Neuronal stem cell (in vitro differentiated cells): ENCODE measurements at regions not wholly inside any gene's neighbourhood (a gene's known extent, or its start where the extent isn't known, plus 50 kb on each side); places are given as distances from the start of the nearest gene placed in this dataset.
A peak's percentile ranks its signal among the peaks of the same experiment; 100 is the strongest.

Experiments used
- DNase-seq: peaks from one replicate; pipeline ENCODE4 v3.0.0-alpha.2; 2013; ENCODE audit warnings: low spot score
- H2AFZ ChIP-seq: one replicate; pipeline ENCODE4 v1.6.1; 2013; ENCODE audit warnings: mild to moderate bottlenecking, low read length, inconsistent platforms
- H2AK5ac ChIP-seq: 2 replicates; pipeline ENCODE4 v1.6.1; 2013; ENCODE audit warnings: low read depth, mild to moderate bottlenecking, inconsistent platforms, low read length, moderate library complexity, mixed read lengths
- H2BK120ac ChIP-seq: 2 replicates; pipeline ENCODE4 v1.6.1; 2013; ENCODE audit warnings: low read depth, mild to moderate bottlenecking, inconsistent platforms, low read length, moderate library complexity, mixed read lengths
- H2BK12ac ChIP-seq: one replicate; pipeline ENCODE4 v1.6.1; 2013; ENCODE audit warnings: low read length, inconsistent platforms
- H2BK15ac ChIP-seq: 2 replicates; pipeline ENCODE4 v1.6.1; 2013; ENCODE audit warnings: mild to moderate bottlenecking, low read length, inconsistent platforms, mixed read lengths
- H2BK5ac ChIP-seq: one replicate; pipeline ENCODE4 v1.6.1; 2013; ENCODE audit warnings: inconsistent platforms, mild to moderate bottlenecking, low read length, moderate library complexity
- H3K14ac ChIP-seq: one replicate; pipeline ENCODE4 v1.6.1; 2013; ENCODE audit warnings: low read length, inconsistent platforms
- H3K18ac ChIP-seq: 2 replicates; pipeline ENCODE4 v1.6.1; 2013; ENCODE audit warnings: low read length, inconsistent platforms
- H3K23ac ChIP-seq: 2 replicates; pipeline ENCODE4 v1.6.1; 2013; ENCODE audit warnings: low read depth, mild to moderate bottlenecking, mixed read lengths, low read length, inconsistent platforms; ENCODE audit not compliant: poor library complexity
- H3K27ac ChIP-seq: replicated peaks from 3 replicates; pipeline ENCODE4 v1.5.1; 2013; ENCODE audit warnings: low read length, inconsistent platforms
- H3K27me3 ChIP-seq, 3 experiments: 2 replicates each; pipeline ENCODE4 v1.6.1; 2013; ENCODE audit warnings: low read length in 3 of 3, mild to moderate bottlenecking in 2 of 3, inconsistent platforms in 1 of 3, low read depth in 1 of 3, mixed read lengths in 1 of 3, moderate library complexity in 1 of 3; ENCODE audit not compliant: control insufficient read depth in 3 of 3, insufficient read depth in 3 of 3
- H3K36me3 ChIP-seq, 2 donors: replicated peaks in 1 of 2; 2 replicates each; pipeline ENCODE4 v1.6.1; 2013; ENCODE audit warnings: low read length in 2 of 2; ENCODE audit not compliant: control insufficient read depth in 2 of 2, insufficient read depth in 2 of 2
- H3K4ac ChIP-seq: 2 replicates; pipeline ENCODE4 v1.6.1; 2013; ENCODE audit warnings: inconsistent platforms, mild to moderate bottlenecking, low read length, moderate library complexity
- H3K4me1 ChIP-seq, 2 donors: 1 replicate in 1 of 2; 2 replicates in 1 of 2; pipeline ENCODE4 v1.6.1; 2013; ENCODE audit warnings: low read length in 2 of 2, low read depth in 1 of 2; ENCODE audit not compliant: control insufficient read depth in 2 of 2, insufficient read depth in 1 of 2
- H3K4me2 ChIP-seq: one replicate; pipeline ENCODE4 v1.6.1; 2013; ENCODE audit warnings: mild to moderate bottlenecking, low read length, inconsistent platforms; ENCODE audit not compliant: insufficient read depth, poor library complexity, severe bottlenecking
- H3K4me3 ChIP-seq, 2 donors: 2 replicates each; pipeline ENCODE4 v1.5.1; 2013; ENCODE audit warnings: low read length in 2 of 2, mild to moderate bottlenecking in 2 of 2, inconsistent platforms in 1 of 2, moderate library complexity in 1 of 2
- H3K79me1 ChIP-seq: one replicate; pipeline ENCODE4 v1.6.1; 2013; ENCODE audit warnings: low read depth, mild to moderate bottlenecking, inconsistent platforms, low read length, moderate library complexity
- H3K9ac ChIP-seq: one replicate; pipeline ENCODE4 v1.6.1; 2013; ENCODE audit warnings: mild to moderate bottlenecking, low read depth, low read length, inconsistent platforms; ENCODE audit not compliant: poor library complexity
- H3K9me3 ChIP-seq, 2 donors: replicated peaks in 1 of 2; 2 replicates each; pipeline versions ENCODE3 to v1.6.1; 2013; ENCODE audit warnings: low read length in 2 of 2, mild to moderate bottlenecking in 2 of 2, inconsistent platforms in 1 of 2, low read depth in 1 of 2, mixed read lengths in 1 of 2, moderate library complexity in 1 of 2; ENCODE audit not compliant: control insufficient read depth in 2 of 2, insufficient read depth in 1 of 2
- H4K8ac ChIP-seq: one replicate; pipeline ENCODE4 v1.6.1; 2013; ENCODE audit warnings: low read depth, mild to moderate bottlenecking, inconsistent platforms, low read length, moderate library complexity
- H4K91ac ChIP-seq: one replicate; pipeline ENCODE4 v1.6.1; 2013; ENCODE audit warnings: low read length, low read depth, mild to moderate bottlenecking, inconsistent platforms; ENCODE audit not compliant: poor library complexity
- WGBS, 2 donors: extraction: QIAGEN DNeasy Blood & Tissue Kit; methylation state at CpG; one replicate each; pipeline ENCODE4 v1.1.7; 2013; ENCODE audit warnings: missing lambda C conversion rate in 2 of 2, mixed read lengths in 1 of 2; ENCODE audit not compliant: insufficient read length in 2 of 2, insufficient replicate concordance in 1 of 2; ENCODE audit errors: extremely low coverage in 2 of 2; 5-methylcytosine and 5-hydroxymethylcytosine counted together

DNA sequence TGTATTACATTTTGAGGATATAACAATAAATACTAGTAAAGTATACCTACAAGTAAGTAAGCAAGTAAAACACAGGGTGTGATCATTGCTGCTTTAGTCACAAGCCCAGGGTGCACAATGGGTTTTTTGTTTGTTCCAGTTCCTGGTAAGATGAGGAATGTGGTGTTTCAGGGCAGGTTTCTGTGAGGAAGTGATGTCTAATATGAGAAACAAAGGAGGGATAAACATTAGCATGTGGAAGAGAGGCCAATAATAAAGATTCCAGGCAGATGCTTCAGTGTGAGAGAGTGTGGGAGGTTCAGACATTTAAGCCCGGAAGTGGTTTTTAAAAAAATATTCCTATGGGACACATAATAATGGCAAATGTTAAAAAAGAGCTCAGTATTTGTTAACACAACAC lies 808.1 kb upstream of the USP15 start:
- H2AK5ac ChIP-seq = no peak overlapping the region
- H3K4me2 ChIP-seq = no peak overlapping the region
- H3K23ac ChIP-seq = no peak overlapping the region
- no peak overlapping the region for H3K27ac ChIP-seq
- H3K27me3 ChIP-seq = no peaks in the 10 kb centered on the region
- H2BK12ac ChIP-seq = no peak overlapping the region
- H3K14ac ChIP-seq = no peak overlapping the region
- H3K9me3 ChIP-seq = no peaks in the 10 kb centered on the region
- no peak overlapping the region for H3K4ac ChIP-seq
- no CpG with 5 or more reads among the region's 1 CpG for WGBS, 2 donors
- H2BK15ac ChIP-seq = no peak overlapping the region
- DNase-seq = peak; percentile 31
- no peaks in the 10 kb centered on the region for H3K36me3 ChIP-seq
- no peak overlapping the region for H4K91ac ChIP-seq
- no peak overlapping the region for H2BK5ac ChIP-seq
- no peak overlapping the region for H3K4me3 ChIP-seq
- no peak overlapping the region for H2BK120ac ChIP-seq
- no peak overlapping the region for H3K18ac ChIP-seq
- peak overlapping the region; percentile 39 for H2AFZ ChIP-seq
- no peaks in the 10 kb centered on the region for H3K79me1 ChIP-seq
- no peaks in the 10 kb centered on the region for H3K4me1 ChIP-seq
- H4K8ac ChIP-seq = no peak overlapping the region
- no peak overlapping the region for H3K9ac ChIP-seq

DNA sequence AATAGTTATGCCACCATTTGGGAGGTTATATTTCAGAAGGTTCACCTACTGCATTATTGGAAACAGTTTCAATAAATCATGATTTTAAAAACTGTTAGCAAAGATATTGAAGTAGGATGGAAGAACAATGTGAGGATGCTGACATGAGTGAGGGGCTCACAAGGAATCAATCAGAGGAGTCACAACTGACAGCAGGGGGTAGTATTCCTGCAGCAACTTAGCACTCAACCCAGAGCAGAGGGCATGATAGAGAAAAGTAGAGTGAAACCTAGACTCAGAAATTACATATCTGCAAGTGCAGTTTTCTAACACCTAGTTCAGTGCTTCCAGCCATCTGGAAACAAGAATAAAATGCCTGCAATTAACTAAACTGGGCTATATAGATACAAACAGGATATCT lies 772.5 kb upstream of the USP15 start:
- Histone ChIP-seq H3K18ac (no peak overlapping the region), H3K79me1 (no peaks in the 10 kb centered on the region), H3K27ac (no peak overlapping the region), H3K23ac (no peak overlapping the region), H3K4ac (no peak overlapping the region), H2AK5ac (no peak overlapping the region), H3K9me3 (no peaks in the 10 kb centered on the region), H4K8ac (no peak overlapping the region), H3K14ac (no peak overlapping the region), H2BK5ac (no peak overlapping the region), H3K4me2 (no peak overlapping the region), H4K91ac (no peak overlapping the region), H2AFZ (no peak overlapping the region), H3K4me3 (no peak overlapping the region), H3K9ac (no peak overlapping the region), H2BK12ac (no peak overlapping the region), H3K27me3 (no peaks in the 10 kb centered on the region), H3K4me1 (no peaks in the 10 kb centered on the region), H2BK15ac (no peak overlapping the region), H2BK120ac (no peak overlapping the region), H3K36me3 (no peaks in the 10 kb centered on the region)
- no peak for DNase-seq

DNA sequence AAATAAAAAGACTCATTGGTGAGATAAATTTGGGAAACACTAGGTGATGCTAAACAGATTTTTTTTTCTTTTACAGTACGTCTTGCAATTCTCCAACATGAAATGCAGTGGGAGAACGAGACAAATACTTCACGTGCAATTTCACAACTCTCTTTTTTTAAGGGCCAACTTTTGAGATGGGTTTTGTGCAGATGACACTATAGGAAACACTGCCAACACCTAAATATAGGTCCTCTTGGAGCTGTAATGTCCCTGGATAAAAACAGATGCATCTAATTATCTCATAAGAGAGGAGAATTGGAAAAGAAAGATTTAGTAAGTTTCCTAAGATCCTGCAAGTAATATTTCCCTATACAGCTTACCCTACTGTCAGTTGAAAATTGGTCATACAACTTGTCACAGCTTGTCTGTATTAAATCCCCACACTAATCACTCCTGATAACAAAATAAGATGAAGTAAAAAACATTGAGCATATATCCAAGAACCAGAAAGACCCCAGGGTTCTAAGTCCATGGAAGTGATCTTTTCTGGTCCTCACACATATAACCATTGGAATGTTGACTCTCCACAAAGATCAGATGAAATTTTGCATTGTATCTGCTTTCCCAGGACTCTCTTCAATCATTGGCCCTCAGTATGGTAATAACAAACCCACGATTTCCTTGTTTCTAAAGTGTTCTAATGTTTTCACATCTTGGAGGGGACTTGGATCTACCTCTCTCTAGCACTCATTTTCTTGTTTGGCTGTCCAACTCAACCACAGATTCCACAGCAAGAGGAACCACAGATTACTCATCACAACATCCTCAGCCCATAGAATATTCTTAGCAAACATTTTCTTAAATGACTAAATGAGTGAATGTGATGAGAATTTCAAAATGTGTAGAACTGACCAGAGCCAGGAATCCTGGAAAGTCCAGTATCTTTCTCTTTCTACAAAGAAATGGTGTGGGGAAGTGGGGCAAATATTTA lies 769.4 kb upstream of the USP15 start:
- Histone ChIP-seq H4K8ac (no peak overlapping the region), H2BK12ac (no peak overlapping the region), H3K4me3 (no peak overlapping the region), H3K18ac (no peak overlapping the region), H3K36me3 (no peaks in the 10 kb centered on the region), H3K4me1 (no peaks in the 10 kb centered on the region), H3K27me3 (no peaks in the 10 kb centered on the region), H2BK120ac (no peak overlapping the region), H3K27ac (no peak overlapping the region), H3K4ac (no peak overlapping the region), H3K14ac (no peak overlapping the region), H3K79me1 (no peaks in the 10 kb centered on the region), H3K23ac (no peak overlapping the region), H4K91ac (no peak overlapping the region), H2BK5ac (no peak overlapping the region), H3K4me2 (no peak overlapping the region), H2AK5ac (no peak overlapping the region), H2AFZ (no peak overlapping the region), H3K9me3 (no peaks in the 10 kb centered on the region), H3K9ac (no peak overlapping the region), H2BK15ac (no peak overlapping the region)
- WGBS, 2 donors = no CpG with 5 or more reads among the region's 4 CpGs
- DNase-seq = no peak

DNA sequence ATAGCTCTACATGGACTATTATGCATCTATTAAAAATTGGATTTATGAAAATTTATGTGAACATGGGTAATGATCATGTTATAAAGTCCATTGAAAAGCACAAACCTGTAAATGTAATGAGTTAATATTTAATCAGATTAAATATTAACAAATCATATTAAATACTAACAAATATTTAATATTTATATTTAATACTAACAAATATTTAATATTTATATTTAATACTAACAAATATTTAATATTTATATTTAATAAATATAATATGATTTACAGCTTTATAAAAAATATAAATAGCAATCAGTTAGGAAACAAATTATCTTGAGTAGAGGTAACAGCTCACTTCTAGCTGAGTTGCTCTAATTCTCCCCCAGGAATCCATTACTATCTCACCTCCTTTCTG lies 758.0 kb upstream of the USP15 start:
- H2AFZ ChIP-seq = no peak overlapping the region
- no peak overlapping the region for H2BK12ac ChIP-seq
- no peak overlapping the region for H3K27ac ChIP-seq
- no peaks in the 10 kb centered on the region for H3K27me3 ChIP-seq
- H3K4me3 ChIP-seq = no peak overlapping the region
- peaks cover 0 to 2% of the 10 kb centered on the region in 2 donors for H3K4me1 ChIP-seq
- no peak overlapping the region for H3K9ac ChIP-seq
- no peaks in the 10 kb centered on the region for H3K9me3 ChIP-seq
- no peak for DNase-seq
- no peak overlapping the region for H3K4ac ChIP-seq
- no peak overlapping the region for H2BK15ac ChIP-seq
- H3K14ac ChIP-seq = no peak overlapping the region
- no peak overlapping the region for H3K18ac ChIP-seq
- H2BK120ac ChIP-seq = no peak overlapping the region
- no peak overlapping the region for H4K91ac ChIP-seq
- no peaks in the 10 kb centered on the region for H3K36me3 ChIP-seq
- H2BK5ac ChIP-seq = no peak overlapping the region
- H2AK5ac ChIP-seq = no peak overlapping the region
- no peak overlapping the region for H4K8ac ChIP-seq
- H3K23ac ChIP-seq = no peak overlapping the region
- no peak overlapping the region for H3K4me2 ChIP-seq
- H3K79me1 ChIP-seq = no peaks in the 10 kb centered on the region
